ENCODE measurements at regions not wholly inside any gene's neighbourhood (a gene's known extent, or its start where the extent isn't known, plus 50 kb on each side); places are given as distances from the start of the nearest gene placed in this dataset.

GRCh38 chr2:67574230-67574629, 177.1 kb downstream of the ETAA1 start:
- H3K79me2 ChIP-seq (ENCODE audit: control insufficient read depth, insufficient read depth, low read length): no peaks in the 10 kb centered on the region
- BruUV-seq (replicated peaks): no TSS peak
- no peak for ATAC-seq
- H3K4me2 ChIP-seq (ENCODE audit: control insufficient read depth, insufficient read depth): no peak overlapping the region
- RAD21 ChIA-PET (ENCODE audit: unreplicated experiment): no interaction called here
- no peaks in the 10 kb centered on the region for H4K20me1 ChIP-seq (ENCODE audit: control insufficient read depth, insufficient read depth)
- WGBS (ENCODE audit: insufficient coverage, insufficient replicate concordance, low lambda C conversion rate, missing lambda C conversion rate): 4% methylated on average over 2 of the region's 2 CpGs
- H3K9ac ChIP-seq (ENCODE audit: control insufficient read depth, insufficient read depth, low read length): no peak overlapping the region
- POLR2A ChIA-PET: no interaction called here
- intact Hi-C loops (cut with micrococcal nuclease; ENCODE audit: unreplicated experiment) (no loop called here), in situ Hi-C loops (cut with MboI) (no loop called here)
- H2AFZ ChIP-seq (ENCODE audit: control insufficient read depth, low read depth, low read length): no peak overlapping the region
- H3K27me3 ChIP-seq (replicated peaks in 1 of 2; ENCODE audit: control insufficient read depth in 2 of 2, insufficient read depth in 2 of 2, low read length in 1 of 2): no peaks in the 10 kb centered on the region
- SMC1A ChIA-PET (ENCODE audit: uncharacterized antibody, unreplicated experiment): no interaction called here
- no peak overlapping the region for H3K4me3 ChIP-seq
- H3K36me3 ChIP-seq (ENCODE audit: control insufficient read depth in 2 of 2, insufficient read depth in 2 of 2, low read length in 1 of 2): no peaks in the 10 kb centered on the region
- no peak for TF ChIP-seq EZH2 (IDR thresholded peaks at IDR 0.05; ENCODE audit: borderline replicate concordance, control insufficient read depth, low read depth, low read length)
- H3K27ac ChIP-seq (ENCODE audit: control insufficient read depth, insufficient read depth): no peak overlapping the region
- DNase-seq (ENCODE audit: low read depth, low spot score): no peak
- FAIRE-seq: no peak
- no peaks in the 10 kb centered on the region for H3K4me1 ChIP-seq (ENCODE audit: control insufficient read depth, insufficient read depth, low read length)
- H3K9me3 ChIP-seq (replicated peaks; ENCODE audit: control insufficient read depth, insufficient read depth, low read length): no peaks in the 10 kb centered on the region
- CTCF ChIA-PET: no interaction called here

DNA sequence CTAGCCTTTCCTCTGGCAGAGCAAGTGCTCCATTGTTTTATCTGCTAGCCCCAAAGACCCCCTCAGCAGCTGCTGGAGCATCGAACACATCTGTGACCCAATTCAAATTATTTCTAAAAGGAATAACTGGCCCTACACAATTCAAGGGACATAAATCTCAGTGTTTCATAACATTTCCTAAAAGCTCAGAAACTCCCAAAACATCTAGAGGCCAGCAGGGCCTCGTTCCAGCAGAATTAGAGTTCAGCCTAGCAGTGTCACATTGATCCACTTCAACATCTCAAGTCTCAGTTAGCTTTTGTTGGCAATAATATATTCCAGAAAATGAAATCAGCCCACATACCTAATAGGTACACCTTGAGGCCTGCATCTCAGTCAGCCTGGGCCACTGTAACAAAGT, 179.1 kb downstream of the ETAA1 start:
- no peak overlapping the region for H3K4me3 ChIP-seq
- ATAC-seq: no peak
- no peak overlapping the region for H3K9ac ChIP-seq (ENCODE audit: control insufficient read depth, insufficient read depth, low read length)
- in situ Hi-C loops (cut with MboI): no loop called here
- no TSS peak for BruUV-seq (replicated peaks)
- no peak overlapping the region for H3K27ac ChIP-seq (ENCODE audit: control insufficient read depth, insufficient read depth)
- WGBS (ENCODE audit: insufficient coverage, insufficient replicate concordance, low lambda C conversion rate, missing lambda C conversion rate): 5% methylated on average over 2 of the region's 2 CpGs
- ChIA-PET POLR2A (no interaction called here), RAD21 (ENCODE audit: unreplicated experiment) (no interaction called here), CTCF (no interaction called here), SMC1A (ENCODE audit: uncharacterized antibody, unreplicated experiment) (interaction anchor here (0.6 to 1.2 kb wide), 2 partner anchors 8 to 665 kb away, joined by 3 read pairs; no protein-coding TSS in a partner anchor)
- H3K27me3 ChIP-seq (replicated peaks in 1 of 2; ENCODE audit: control insufficient read depth in 2 of 2, insufficient read depth in 2 of 2, low read length in 1 of 2): no peaks in the 10 kb centered on the region
- no peaks in the 10 kb centered on the region for H4K20me1 ChIP-seq (ENCODE audit: control insufficient read depth, insufficient read depth)
- H3K4me1 ChIP-seq (ENCODE audit: control insufficient read depth, insufficient read depth, low read length): no peaks in the 10 kb centered on the region
- H3K36me3 ChIP-seq (ENCODE audit: control insufficient read depth in 2 of 2, insufficient read depth in 2 of 2, low read length in 1 of 2): no peaks in the 10 kb centered on the region
- no peak for TF ChIP-seq MTA3 (IDR thresholded peaks at IDR 0.05; ENCODE audit: borderline replicate concordance, low read length)
- TF ChIP-seq ASH2L (IDR thresholded peaks at IDR 0.05; ENCODE audit: borderline replicate concordance, low read depth): no peak
- no peak for TF ChIP-seq RELB (IDR thresholded peaks at IDR 0.05; ENCODE audit: low read depth)
- no peak for TF ChIP-seq SMAD1 (IDR thresholded peaks at IDR 0.05; ENCODE audit: low read depth, partially characterized antibody)
- TF ChIP-seq NRF1 (conservative IDR thresholded peaks at IDR 0.05; ENCODE audit: low read depth, low read length): no peak
- no peak for TF ChIP-seq ZSCAN29 (IDR thresholded peaks at IDR 0.05)
- no peak overlapping the region for H3K4me2 ChIP-seq (ENCODE audit: control insufficient read depth, insufficient read depth)
- H2AFZ ChIP-seq (ENCODE audit: control insufficient read depth, low read depth, low read length): no peak overlapping the region
- intact Hi-C loops (cut with micrococcal nuclease; ENCODE audit: unreplicated experiment): no loop called here
- DNase-seq (ENCODE audit: low read depth, low spot score): no peak
- H3K9me3 ChIP-seq (replicated peaks; ENCODE audit: control insufficient read depth, insufficient read depth, low read length): no peaks in the 10 kb centered on the region
- FAIRE-seq: no peak
- H3K79me2 ChIP-seq (ENCODE audit: control insufficient read depth, insufficient read depth, low read length): no peaks in the 10 kb centered on the region

All from GM12878 (cell line).